ENCODE measurements at regions not wholly inside any gene's neighbourhood (a gene's known extent, or its start where the extent isn't known, plus 50 kb on each side); places are given as distances from the start of the nearest gene placed in this dataset.

DNA sequence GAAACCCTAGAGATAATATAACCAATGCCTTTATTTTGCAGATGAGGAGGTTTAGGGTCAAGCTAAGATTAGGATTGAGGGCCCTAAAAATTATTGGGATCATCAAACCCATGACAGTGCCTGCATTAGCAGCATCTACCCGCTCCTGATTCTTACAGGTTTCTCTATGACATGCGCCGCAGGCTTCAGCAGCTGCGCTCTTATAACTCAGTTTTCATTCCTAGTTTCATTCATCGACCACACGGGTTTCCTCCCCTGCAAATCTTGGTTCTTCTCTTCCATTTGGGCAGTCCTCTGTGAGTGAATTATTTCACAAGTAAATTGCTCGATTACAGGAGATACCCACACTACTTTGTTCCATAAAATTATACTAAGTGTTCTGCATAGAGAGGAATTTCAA is 137.2 kb downstream of the SLC24A2 start:
- no TSS peak for BruUV-seq (replicated peaks)
- ChIA-PET CTCF (no interaction called here), POLR2A (no interaction called here), SMC1A (ENCODE audit: uncharacterized antibody, unreplicated experiment) (no interaction called here), RAD21 (ENCODE audit: unreplicated experiment) (no interaction called here)
- no peaks in the 10 kb centered on the region for H4K20me1 ChIP-seq (ENCODE audit: control insufficient read depth, insufficient read depth)
- TF ChIP-seq CREB1 (IDR thresholded peaks at IDR 0.05; ENCODE audit: low read depth), result no peak
- no peaks in the 10 kb centered on the region for H3K36me3 ChIP-seq (ENCODE audit: control insufficient read depth in 2 of 2, insufficient read depth in 2 of 2, low read length in 1 of 2)
- H3K4me2 ChIP-seq (ENCODE audit: control insufficient read depth, insufficient read depth), result no peak overlapping the region
- H3K4me1 ChIP-seq (ENCODE audit: control insufficient read depth, insufficient read depth, low read length), result no peaks in the 10 kb centered on the region
- FAIRE-seq (no peak), DNase-seq (ENCODE audit: low read depth, low spot score) (no peak), ATAC-seq (no peak)
- H3K9me3 ChIP-seq (replicated peaks; ENCODE audit: control insufficient read depth, insufficient read depth, low read length), result no peaks in the 10 kb centered on the region
- intact Hi-C loops (cut with micrococcal nuclease; ENCODE audit: unreplicated experiment) (no loop called here), in situ Hi-C loops (cut with MboI) (no loop called here)
- H3K27ac ChIP-seq (ENCODE audit: control insufficient read depth, insufficient read depth), result no peak overlapping the region
- WGBS (ENCODE audit: insufficient coverage, insufficient replicate concordance, low lambda C conversion rate, missing lambda C conversion rate), result 24% methylated on average over 7 of the region's 7 CpGs
- H3K4me3 ChIP-seq, result no peak overlapping the region
- no peaks in the 10 kb centered on the region for H3K79me2 ChIP-seq (ENCODE audit: control insufficient read depth, insufficient read depth, low read length)
- no peaks in the 10 kb centered on the region; a peak in 2 of 4 replicates for H3K27me3 ChIP-seq (replicated peaks in 1 of 2; ENCODE audit: control insufficient read depth in 2 of 2, insufficient read depth in 2 of 2, low read length in 1 of 2)
- no peak overlapping the region for H2AFZ ChIP-seq (ENCODE audit: control insufficient read depth, low read depth, low read length)
- no peak overlapping the region for H3K9ac ChIP-seq (ENCODE audit: control insufficient read depth, insufficient read depth, low read length)

DNA sequence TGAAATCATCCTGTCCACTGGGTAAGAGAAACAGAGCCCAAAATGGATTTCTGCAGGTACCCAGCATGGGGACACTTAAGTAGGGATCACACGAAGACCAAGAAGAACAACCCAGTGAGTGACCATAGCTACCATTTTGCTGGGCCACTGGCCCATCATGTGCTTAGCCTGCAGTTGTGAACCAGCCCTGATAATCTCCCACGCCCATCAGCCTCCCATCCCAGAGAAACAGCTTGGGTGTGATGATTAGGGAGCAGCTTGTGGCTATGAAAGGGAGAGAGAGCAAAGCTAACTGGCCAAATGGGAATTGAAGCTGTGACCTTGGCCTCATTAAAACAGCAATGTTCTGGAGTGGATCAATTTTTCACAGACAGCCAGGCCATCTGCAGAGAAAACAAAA is 138.5 kb downstream of the SLC24A2 start:
- no peak overlapping the region for H3K4me3 ChIP-seq
- RAD21 ChIA-PET (ENCODE audit: unreplicated experiment), result no interaction called here
- H2AFZ ChIP-seq (ENCODE audit: control insufficient read depth, low read depth, low read length), result no peak overlapping the region
- no peak overlapping the region for H3K27ac ChIP-seq (ENCODE audit: control insufficient read depth, insufficient read depth)
- no TSS peak for BruUV-seq (replicated peaks)
- ATAC-seq, result no peak
- H3K4me2 ChIP-seq (ENCODE audit: control insufficient read depth, insufficient read depth), result no peak overlapping the region
- POLR2A ChIA-PET, result no interaction called here
- WGBS (ENCODE audit: insufficient coverage, insufficient replicate concordance, low lambda C conversion rate, missing lambda C conversion rate), result 3% methylated on average over 2 of the region's 2 CpGs
- intact Hi-C loops (cut with micrococcal nuclease; ENCODE audit: unreplicated experiment), result no loop called here
- no peaks in the 10 kb centered on the region for H3K9me3 ChIP-seq (replicated peaks; ENCODE audit: control insufficient read depth, insufficient read depth, low read length)
- SMC1A ChIA-PET (ENCODE audit: uncharacterized antibody, unreplicated experiment), result no interaction called here
- H3K9ac ChIP-seq (ENCODE audit: control insufficient read depth, insufficient read depth, low read length), result no peak overlapping the region
- FAIRE-seq, result no peak
- no peaks in the 10 kb centered on the region for H3K36me3 ChIP-seq (ENCODE audit: control insufficient read depth in 2 of 2, insufficient read depth in 2 of 2, low read length in 1 of 2)
- in situ Hi-C loops (cut with MboI), result no loop called here
- no peaks in the 10 kb centered on the region for H3K79me2 ChIP-seq (ENCODE audit: control insufficient read depth, insufficient read depth, low read length)
- CTCF ChIA-PET, result interaction anchor here (0.9 kb wide), 1 partner anchor 10 kb away, joined by 4 read pairs; no protein-coding TSS in a partner anchor
- no peaks in the 10 kb centered on the region for H3K4me1 ChIP-seq (ENCODE audit: control insufficient read depth, insufficient read depth, low read length)
- H3K27me3 ChIP-seq (replicated peaks in 1 of 2; ENCODE audit: control insufficient read depth in 2 of 2, insufficient read depth in 2 of 2, low read length in 1 of 2), result no peaks in the 10 kb centered on the region; a peak in 2 of 4 replicates
- no peak for DNase-seq (ENCODE audit: low read depth, low spot score)
- H4K20me1 ChIP-seq (ENCODE audit: control insufficient read depth, insufficient read depth), result no peaks in the 10 kb centered on the region
- TF ChIP-seq NFXL1 (IDR thresholded peaks at IDR 0.05; ENCODE audit: borderline replicate concordance), result no peak
- TF ChIP-seq, protein P1, sequence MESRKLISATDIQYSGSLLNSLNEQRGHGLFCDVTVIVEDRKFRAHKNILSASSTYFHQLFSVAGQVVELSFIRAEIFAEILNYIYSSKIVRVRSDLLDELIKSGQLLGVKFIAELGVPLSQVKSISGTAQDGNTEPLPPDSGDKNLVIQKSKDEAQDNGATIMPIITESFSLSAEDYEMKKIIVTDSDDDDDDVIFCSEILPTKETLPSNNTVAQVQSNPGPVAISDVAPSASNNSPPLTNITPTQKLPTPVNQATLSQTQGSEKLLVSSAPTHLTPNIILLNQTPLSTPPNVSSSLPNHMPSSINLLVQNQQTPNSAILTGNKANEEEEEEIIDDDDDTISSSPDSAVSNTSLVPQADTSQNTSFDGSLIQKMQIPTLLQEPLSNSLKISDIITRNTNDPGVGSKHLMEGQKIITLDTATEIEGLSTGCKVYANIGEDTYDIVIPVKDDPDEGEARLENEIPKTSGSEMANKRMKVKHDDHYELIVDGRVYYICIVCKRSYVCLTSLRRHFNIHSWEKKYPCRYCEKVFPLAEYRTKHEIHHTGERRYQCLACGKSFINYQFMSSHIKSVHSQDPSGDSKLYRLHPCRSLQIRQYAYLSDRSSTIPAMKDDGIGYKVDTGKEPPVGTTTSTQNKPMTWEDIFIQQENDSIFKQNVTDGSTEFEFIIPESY (IDR thresholded peaks at IDR 0.05), result no peak
- no peak for TF ChIP-seq POU2F2 (IDR thresholded peaks at IDR 0.05; ENCODE audit: borderline replicate concordance, low read depth, low read length)
- TF ChIP-seq, protein P2, sequence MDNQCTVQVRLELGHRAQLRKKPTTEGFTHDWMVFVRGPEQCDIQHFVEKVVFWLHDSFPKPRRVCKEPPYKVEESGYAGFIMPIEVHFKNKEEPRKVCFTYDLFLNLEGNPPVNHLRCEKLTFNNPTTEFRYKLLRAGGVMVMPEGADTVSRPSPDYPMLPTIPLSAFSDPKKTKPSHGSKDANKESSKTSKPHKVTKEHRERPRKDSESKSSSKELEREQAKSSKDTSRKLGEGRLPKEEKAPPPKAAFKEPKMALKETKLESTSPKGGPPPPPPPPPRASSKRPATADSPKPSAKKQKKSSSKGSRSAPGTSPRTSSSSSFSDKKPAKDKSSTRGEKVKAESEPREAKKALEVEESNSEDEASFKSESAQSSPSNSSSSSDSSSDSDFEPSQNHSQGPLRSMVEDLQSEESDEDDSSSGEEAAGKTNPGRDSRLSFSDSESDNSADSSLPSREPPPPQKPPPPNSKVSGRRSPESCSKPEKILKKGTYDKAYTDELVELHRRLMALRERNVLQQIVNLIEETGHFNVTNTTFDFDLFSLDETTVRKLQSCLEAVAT (IDR thresholded peaks at IDR 0.05), result no peak
- no peak for TF ChIP-seq SUPT20H (IDR thresholded peaks at IDR 0.05; ENCODE audit: borderline replicate concordance, control insufficient read depth, low read depth, low read length)
- TF ChIP-seq BACH1 (IDR thresholded peaks at IDR 0.05; ENCODE audit: borderline replicate concordance), result no peak
- TF ChIP-seq ZBTB40 (IDR thresholded peaks at IDR 0.05; ENCODE audit: borderline replicate concordance), result no peak
- no peak for TF ChIP-seq ZNF274 (IDR thresholded peaks at IDR 0.05; ENCODE audit: insufficient read depth, insufficient read length)
- TF ChIP-seq MYB (IDR thresholded peaks at IDR 0.05; ENCODE audit: borderline replicate concordance, low read depth, low read length), result no peak
- no peak for TF ChIP-seq GABPA (IDR thresholded peaks at IDR 0.05; ENCODE audit: low read depth)
